ENCODE measurements at regions not wholly inside any gene's neighbourhood (a gene's known extent, or its start where the extent isn't known, plus 50 kb on each side); places are given as distances from the start of the nearest gene placed in this dataset.

DNA sequence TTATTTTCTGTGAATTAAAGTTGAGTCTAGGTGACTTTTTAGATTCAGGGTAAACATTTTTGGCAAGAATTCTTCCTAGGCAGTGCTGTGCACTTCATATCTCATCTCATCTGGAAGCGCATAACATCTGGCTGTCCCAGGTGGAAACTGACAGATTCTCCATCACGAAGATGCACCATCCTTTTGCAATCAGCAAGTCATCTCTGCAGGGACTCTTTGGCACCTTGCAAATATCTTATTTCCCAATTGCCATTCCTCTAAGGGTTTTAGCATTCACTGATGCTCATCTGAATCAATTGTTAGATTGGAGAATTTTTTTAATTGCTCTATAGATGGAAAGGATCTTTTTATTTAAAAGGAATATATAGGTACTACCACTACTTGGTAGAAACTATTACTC, 282.7 kb upstream of the ATP10A start:
- H3K27ac ChIP-seq (ENCODE audit: low read length), result no peak overlapping the region
- no peak overlapping the region for H3K4me2 ChIP-seq (ENCODE audit: low read length)
- TF ChIP-seq, protein P1, sequence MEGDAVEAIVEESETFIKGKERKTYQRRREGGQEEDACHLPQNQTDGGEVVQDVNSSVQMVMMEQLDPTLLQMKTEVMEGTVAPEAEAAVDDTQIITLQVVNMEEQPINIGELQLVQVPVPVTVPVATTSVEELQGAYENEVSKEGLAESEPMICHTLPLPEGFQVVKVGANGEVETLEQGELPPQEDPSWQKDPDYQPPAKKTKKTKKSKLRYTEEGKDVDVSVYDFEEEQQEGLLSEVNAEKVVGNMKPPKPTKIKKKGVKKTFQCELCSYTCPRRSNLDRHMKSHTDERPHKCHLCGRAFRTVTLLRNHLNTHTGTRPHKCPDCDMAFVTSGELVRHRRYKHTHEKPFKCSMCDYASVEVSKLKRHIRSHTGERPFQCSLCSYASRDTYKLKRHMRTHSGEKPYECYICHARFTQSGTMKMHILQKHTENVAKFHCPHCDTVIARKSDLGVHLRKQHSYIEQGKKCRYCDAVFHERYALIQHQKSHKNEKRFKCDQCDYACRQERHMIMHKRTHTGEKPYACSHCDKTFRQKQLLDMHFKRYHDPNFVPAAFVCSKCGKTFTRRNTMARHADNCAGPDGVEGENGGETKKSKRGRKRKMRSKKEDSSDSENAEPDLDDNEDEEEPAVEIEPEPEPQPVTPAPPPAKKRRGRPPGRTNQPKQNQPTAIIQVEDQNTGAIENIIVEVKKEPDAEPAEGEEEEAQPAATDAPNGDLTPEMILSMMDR (IDR thresholded peaks at IDR 0.05; ENCODE audit: low read depth, low read length), result no peak
- TF ChIP-seq EZH2phosphoT487 (IDR thresholded peaks at IDR 0.05; ENCODE audit: low read depth), result no peak
- no peaks in the 10 kb centered on the region for H3K9me3 ChIP-seq (ENCODE audit: insufficient read depth, low read length)
- no peaks in the 10 kb centered on the region for H3K79me2 ChIP-seq (ENCODE audit: low read length)
- no peaks in the 10 kb centered on the region for H4K20me1 ChIP-seq (ENCODE audit: insufficient read depth, low read length)
- no peaks in the 10 kb centered on the region for H3K27me3 ChIP-seq (ENCODE audit: low read depth, low read length)
- H3K36me3 ChIP-seq (replicated peaks; ENCODE audit: low read depth, low read length), result no peaks in the 10 kb centered on the region
- no peak overlapping the region for H3K4me3 ChIP-seq (ENCODE audit: low read length)
- H2AFZ ChIP-seq (ENCODE audit: low read depth, low read length), result no peak overlapping the region
- no peak overlapping the region for H3K9ac ChIP-seq (ENCODE audit: low read length)
- H3K4me1 ChIP-seq (ENCODE audit: low read length), result no peaks in the 10 kb centered on the region

DNA sequence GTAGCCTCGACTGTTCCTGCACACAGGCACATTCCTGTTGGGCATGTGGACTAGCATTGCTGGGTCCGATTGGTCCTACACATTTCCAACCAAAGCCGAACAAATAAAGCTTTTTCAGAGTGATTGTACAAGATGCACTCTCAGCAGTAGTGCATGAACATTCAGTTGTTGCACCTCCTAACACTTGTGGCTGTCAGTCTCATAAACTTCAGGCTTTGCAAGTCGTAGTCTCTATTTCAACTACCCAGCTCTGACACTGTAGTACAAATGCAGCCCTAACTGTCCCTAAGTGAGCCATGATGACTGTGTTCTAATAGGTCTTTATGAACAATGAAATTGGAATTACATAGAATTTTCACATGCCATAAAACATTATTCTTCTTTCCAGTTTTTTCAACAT, 281.7 kb upstream of the ATP10A start:
- no peak overlapping the region for H3K4me3 ChIP-seq (ENCODE audit: low read length)
- no peak overlapping the region for H3K9ac ChIP-seq (ENCODE audit: low read length)
- no peak for TF ChIP-seq EZH2phosphoT487 (IDR thresholded peaks at IDR 0.05; ENCODE audit: low read depth)
- no peaks in the 10 kb centered on the region for H3K9me3 ChIP-seq (ENCODE audit: insufficient read depth, low read length)
- H3K79me2 ChIP-seq (ENCODE audit: low read length), result no peaks in the 10 kb centered on the region
- no peaks in the 10 kb centered on the region for H3K36me3 ChIP-seq (replicated peaks; ENCODE audit: low read depth, low read length)
- H3K27ac ChIP-seq (ENCODE audit: low read length), result no peak overlapping the region
- H3K4me2 ChIP-seq (ENCODE audit: low read length), result no peak overlapping the region
- H3K27me3 ChIP-seq (ENCODE audit: low read depth, low read length), result no peaks in the 10 kb centered on the region
- no peak overlapping the region for H2AFZ ChIP-seq (ENCODE audit: low read depth, low read length)
- H3K4me1 ChIP-seq (ENCODE audit: low read length), result no peaks in the 10 kb centered on the region
- no peaks in the 10 kb centered on the region for H4K20me1 ChIP-seq (ENCODE audit: insufficient read depth, low read length)

- Histone ChIP-seq H3K4me1 (ENCODE audit: low read length) (no peaks in the 10 kb centered on the region), H3K4me2 (ENCODE audit: low read length) (no peak overlapping the region), H3K79me2 (ENCODE audit: low read length) (no peaks in the 10 kb centered on the region), H4K20me1 (ENCODE audit: insufficient read depth, low read length) (no peaks in the 10 kb centered on the region), H2AFZ (ENCODE audit: low read depth, low read length) (no peak overlapping the region), H3K9ac (ENCODE audit: low read length) (no peak overlapping the region), H3K9me3 (ENCODE audit: insufficient read depth, low read length) (no peaks in the 10 kb centered on the region), H3K27ac (ENCODE audit: low read length) (no peak overlapping the region), H3K4me3 (ENCODE audit: low read length) (no peak overlapping the region), H3K36me3 (replicated peaks; ENCODE audit: low read depth, low read length) (no peaks in the 10 kb centered on the region), H3K27me3 (ENCODE audit: low read depth, low read length) (no peaks in the 10 kb centered on the region)
- TF ChIP-seq, protein P1 (IDR thresholded peaks at IDR 0.05; ENCODE audit: low read depth, low read length), result no peak
- TF ChIP-seq EZH2phosphoT487 (IDR thresholded peaks at IDR 0.05; ENCODE audit: low read depth), result no peak
These were observed 280.1 kb upstream of the ATP10A start for GRCh38 chr15:26143221-26143620.

DNA sequence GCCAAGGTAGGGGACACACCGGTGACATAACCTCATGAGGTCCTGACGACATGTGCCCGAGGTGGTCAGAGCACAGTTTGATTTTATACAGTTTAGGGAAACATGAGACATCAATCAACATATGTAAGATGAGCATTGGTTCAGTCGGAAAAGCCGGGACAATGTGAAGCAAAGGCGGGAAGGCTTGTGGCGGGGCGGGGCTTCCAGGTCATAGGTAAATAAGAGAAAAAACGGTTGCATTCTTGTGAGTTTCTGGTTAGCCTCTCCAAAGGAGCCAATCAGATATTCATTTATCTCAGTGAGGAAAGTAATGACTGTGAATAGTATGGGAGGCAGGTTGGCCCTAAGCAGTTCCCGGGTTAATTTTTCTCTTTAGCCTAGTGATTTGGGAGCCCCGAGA, 271.7 kb upstream of the ATP10A start:
- Histone ChIP-seq H3K4me1 (ENCODE audit: low read length) (no peaks in the 10 kb centered on the region), H4K20me1 (ENCODE audit: insufficient read depth, low read length) (no peaks in the 10 kb centered on the region), H3K79me2 (ENCODE audit: low read length) (no peaks in the 10 kb centered on the region), H3K4me2 (ENCODE audit: low read length) (no peak overlapping the region), H3K9me3 (ENCODE audit: insufficient read depth, low read length) (no peaks in the 10 kb centered on the region), H2AFZ (ENCODE audit: low read depth, low read length) (no peak overlapping the region), H3K27ac (ENCODE audit: low read length) (no peak overlapping the region), H3K36me3 (replicated peaks; ENCODE audit: low read depth, low read length) (no peaks in the 10 kb centered on the region), H3K27me3 (ENCODE audit: low read depth, low read length) (no peaks in the 10 kb centered on the region), H3K4me3 (ENCODE audit: low read length) (no peak overlapping the region), H3K9ac (ENCODE audit: low read length) (no peak overlapping the region)
- no peak for TF ChIP-seq EZH2phosphoT487 (IDR thresholded peaks at IDR 0.05; ENCODE audit: low read depth)
- TF ChIP-seq, protein P1 (IDR thresholded peaks at IDR 0.05; ENCODE audit: low read depth, low read length), result no peak

DNA sequence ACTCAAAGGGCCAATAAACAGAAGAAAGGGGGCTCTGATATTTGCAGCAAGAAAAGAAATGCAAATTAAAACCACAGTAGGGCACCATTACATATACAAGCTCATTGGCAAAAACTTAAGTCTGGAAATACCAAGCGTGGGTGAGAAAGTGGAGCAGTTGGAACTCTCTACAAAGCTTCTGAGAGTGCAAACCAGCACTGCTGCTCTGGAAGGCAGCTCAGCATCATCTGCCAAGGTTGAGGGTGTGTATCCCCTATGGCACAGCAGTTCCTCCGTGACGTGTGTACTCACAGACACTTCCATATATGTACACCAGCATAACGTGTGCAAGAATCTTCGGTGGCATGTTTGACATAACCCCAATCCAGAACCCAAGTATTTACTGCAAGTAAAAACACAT, 271.0 kb upstream of the ATP10A start:
- Histone ChIP-seq H2AFZ (ENCODE audit: low read depth, low read length) (no peak overlapping the region), H3K36me3 (replicated peaks; ENCODE audit: low read depth, low read length) (no peaks in the 10 kb centered on the region), H3K4me3 (ENCODE audit: low read length) (no peak overlapping the region), H3K27me3 (ENCODE audit: low read depth, low read length) (no peaks in the 10 kb centered on the region), H3K27ac (ENCODE audit: low read length) (no peak overlapping the region), H4K20me1 (ENCODE audit: insufficient read depth, low read length) (no peaks in the 10 kb centered on the region), H3K9me3 (ENCODE audit: insufficient read depth, low read length) (no peaks in the 10 kb centered on the region), H3K4me1 (ENCODE audit: low read length) (no peaks in the 10 kb centered on the region), H3K4me2 (ENCODE audit: low read length) (no peak overlapping the region), H3K79me2 (ENCODE audit: low read length) (no peaks in the 10 kb centered on the region), H3K9ac (ENCODE audit: low read length) (no peak overlapping the region)
- TF ChIP-seq, protein P1 (IDR thresholded peaks at IDR 0.05; ENCODE audit: low read depth, low read length), result no peak
- TF ChIP-seq EZH2phosphoT487 (IDR thresholded peaks at IDR 0.05; ENCODE audit: low read depth), result no peak

All from OCI-LY3 (cell line).